HG03280 (cell line): ENCODE measurements at regions not wholly inside any gene's neighbourhood (a gene's known extent, or its start where the extent isn't known, plus 50 kb on each side); places are given as distances from the start of the nearest gene placed in this dataset.
"Not testable (repeated sequence)": the region's sequence is repeated elsewhere in the genome, so short reads cannot be mapped to it uniquely, and the experiment has no call there.

Source experiments
- ATAC-seq: cut with Tn5 transposase; IDR thresholded peaks from one replicate; pipeline ENCODE4 v1.9.1; 2021; ENCODE audit warnings: mild to moderate bottlenecking, moderate library complexity; ENCODE audit not compliant: unreplicated experiment

DNA sequence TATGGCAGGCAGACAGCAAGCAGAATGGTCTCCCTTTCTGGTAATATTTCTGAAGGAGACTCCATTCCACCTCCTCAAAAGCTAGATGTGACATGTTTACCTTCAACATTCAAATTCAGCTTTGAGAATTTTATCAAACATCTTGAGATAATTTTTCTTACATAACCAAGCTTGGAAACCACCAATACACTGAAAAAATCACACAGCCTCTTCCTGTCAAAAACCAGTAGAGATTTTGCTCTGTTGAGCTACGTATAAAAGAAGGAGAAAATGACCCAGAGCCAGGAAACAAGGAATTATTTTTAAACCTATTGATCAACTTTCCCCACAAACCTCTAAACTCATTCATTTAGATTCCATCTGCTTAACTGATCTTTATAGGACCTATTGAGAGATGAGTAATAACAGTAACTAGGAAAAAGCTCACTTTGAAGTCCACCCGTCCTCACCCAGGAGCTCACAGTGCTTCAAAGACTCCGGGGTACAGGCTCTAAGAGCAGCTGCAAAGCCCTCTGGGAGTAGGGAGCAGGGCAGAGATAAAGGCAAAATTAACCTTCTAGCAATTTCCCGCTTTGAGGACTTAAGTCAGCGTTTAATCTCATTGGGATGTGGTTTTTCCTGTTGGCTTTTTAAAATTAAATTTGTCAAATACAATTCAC, 318.2 kb upstream of the RASGEF1B start:
- ATAC-seq: no peak

DNA sequence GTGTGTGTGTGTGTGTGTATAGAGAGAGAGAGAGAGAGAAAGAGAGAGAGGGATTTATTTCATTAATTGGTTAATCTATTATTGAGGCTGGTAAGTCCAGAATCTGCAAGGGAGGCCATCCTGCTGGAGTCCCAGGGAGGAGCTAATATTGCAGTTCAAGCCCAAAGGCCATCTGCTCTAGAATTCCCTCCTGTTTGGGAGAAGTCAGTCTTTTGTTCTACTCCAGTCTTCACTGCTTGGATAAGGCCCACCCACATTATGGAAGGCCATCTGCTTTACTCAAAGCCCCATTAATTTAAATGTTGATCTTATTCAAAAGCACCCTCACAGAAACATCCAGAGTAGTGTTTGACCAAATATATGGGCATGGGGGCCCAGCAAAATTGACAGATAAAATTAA, 317.5 kb upstream of the RASGEF1B start:
- ATAC-seq: no peak

DNA sequence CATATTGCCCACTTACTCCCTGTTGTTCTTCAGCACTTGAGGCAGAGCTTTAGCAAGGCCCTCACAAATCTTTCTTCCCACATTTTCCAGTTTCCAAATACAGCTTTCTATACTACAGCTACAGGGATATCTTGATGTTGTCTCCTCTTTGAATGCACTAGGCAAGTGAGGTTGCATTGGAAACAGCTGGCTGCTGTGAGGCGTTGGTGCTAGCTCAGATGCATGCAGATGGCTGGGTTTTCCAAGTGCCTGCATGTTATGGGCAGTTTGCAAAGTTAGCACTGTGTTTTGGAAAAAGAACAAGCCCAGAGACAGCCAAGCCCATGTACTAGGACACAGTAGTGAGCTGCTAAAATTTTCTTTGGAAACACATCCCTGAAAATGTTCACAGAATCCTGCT, 315.1 kb upstream of the RASGEF1B start:
- no peak for ATAC-seq

DNA sequence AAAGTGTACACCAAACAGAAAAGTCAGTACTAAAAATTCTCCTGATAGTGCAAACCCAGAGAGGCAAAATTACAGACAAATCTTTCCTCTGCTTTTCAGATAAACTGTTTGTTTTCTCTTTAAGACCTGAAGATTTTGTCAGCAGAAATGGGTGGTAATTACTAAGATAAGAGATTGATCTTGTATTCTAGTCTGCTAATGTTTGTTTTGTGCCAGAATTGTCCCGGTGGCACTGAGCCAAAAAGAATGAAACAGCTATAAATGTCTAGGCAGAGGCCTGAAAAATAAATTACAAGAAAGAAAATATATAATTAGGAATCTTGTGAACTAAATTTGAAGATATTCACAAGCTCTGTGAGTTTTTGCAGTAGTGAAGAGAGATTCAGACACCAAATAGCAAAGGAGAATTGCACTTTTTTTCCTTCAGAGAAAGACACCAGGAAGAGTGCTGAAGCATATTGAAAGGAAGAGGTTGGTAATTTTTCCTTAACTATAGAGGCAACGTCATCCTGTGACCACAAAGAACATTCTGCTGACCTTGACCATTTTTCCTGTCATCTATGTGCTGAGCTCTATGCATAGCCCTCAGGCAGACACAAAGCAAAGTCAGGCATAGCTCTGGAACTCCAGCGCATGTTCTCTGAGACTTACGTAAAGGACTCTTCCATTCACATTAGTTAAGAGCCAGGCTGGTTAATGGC, 314.5 kb upstream of the RASGEF1B start:
- no peak for ATAC-seq

DNA sequence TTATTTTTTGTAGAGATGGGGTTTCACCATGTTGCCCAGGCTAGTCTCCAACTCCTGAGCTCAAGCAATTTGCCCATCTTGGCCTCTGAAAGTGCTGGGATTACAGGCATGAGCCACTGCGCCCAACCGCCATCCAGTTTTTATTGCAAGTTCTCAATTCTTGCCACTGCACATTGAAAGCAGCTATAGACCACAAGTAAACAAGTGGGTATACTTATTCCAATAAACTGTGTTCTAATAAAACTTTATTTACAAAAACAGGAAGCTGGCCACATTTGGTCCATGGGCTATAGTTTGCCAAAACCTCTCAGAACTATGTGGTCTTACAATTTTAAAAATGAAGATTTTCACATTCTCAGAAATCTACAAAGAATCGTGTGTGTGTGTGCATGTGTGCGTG, 313.6 kb upstream of the RASGEF1B start:
- no peak for ATAC-seq

DNA sequence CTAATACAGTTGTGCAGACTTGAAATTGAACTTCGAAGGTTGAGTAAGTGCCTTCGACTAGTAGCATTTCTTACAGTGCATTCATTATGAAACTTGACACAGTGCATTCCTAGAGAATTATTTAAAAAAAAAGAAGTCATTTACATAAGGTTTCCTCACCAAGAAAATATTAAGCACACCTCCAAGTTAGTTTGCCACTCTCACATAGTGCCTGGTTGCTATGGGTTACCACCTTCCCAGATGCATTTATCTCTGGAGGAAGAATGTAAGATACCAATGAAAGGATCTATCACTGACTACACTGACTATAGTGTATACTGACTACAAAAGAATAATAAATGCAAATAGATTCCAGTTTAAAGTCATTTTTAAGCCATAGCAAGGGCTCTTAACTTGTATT, 311.9 kb upstream of the RASGEF1B start:
- no peak for ATAC-seq

DNA sequence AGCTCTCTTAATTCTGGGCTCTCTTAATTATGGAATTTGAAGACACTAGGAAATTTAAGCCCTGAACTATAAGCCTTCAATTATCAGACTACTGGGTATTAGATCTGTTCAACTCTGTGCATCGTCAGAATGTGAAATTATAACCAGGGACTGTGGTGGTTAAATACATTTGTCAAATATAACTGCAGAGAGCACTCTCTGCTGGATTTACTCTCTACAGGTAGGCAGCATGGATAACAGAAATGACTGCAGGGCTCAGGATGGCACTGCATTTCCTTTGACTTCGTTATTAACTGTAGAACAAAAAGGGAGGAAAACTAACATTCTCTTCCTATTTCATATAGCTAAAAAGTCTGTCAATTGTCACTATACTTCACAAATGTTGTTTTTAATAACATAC, 310.1 kb upstream of the RASGEF1B start:
- no peak for ATAC-seq

DNA sequence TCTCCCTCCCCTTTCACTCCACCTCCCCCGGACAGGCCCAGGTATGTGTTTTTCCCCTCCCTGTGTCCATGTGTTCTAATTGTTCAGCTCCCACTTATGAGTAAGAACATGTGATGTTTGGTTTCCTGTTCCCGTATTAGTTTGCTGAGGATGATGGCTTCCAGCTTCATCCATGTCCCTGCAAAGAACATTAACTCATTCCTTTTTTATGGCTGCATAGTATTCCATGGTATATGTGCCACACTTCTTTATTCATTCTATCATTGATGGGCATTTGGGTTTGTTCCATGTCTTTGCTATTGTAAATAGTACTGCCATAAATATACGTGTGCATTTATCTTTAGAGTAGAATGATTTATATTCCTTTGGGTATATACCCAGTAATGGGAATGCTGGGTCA, 306.0 kb upstream of the RASGEF1B start:
- not testable (repeated sequence) for ATAC-seq

DNA sequence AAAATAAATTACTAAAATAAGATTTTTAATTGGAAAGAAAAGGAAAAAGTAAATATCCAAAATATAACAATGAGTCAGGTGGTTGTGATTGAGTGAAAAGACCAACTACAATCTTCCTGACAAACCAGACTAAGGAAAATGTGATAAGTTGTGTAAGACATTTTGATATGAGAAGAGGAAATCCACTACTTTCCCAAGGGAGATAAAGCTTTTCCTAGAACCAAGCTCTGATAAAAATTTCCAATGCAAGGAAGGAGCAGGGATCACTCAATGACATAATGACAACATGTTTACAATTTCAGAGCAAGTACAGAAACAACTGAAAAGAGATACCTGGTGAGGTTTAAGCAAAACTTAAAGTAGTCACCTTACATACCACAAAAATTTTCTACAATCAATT, 305.1 kb upstream of the RASGEF1B start:
- no peak for ATAC-seq

DNA sequence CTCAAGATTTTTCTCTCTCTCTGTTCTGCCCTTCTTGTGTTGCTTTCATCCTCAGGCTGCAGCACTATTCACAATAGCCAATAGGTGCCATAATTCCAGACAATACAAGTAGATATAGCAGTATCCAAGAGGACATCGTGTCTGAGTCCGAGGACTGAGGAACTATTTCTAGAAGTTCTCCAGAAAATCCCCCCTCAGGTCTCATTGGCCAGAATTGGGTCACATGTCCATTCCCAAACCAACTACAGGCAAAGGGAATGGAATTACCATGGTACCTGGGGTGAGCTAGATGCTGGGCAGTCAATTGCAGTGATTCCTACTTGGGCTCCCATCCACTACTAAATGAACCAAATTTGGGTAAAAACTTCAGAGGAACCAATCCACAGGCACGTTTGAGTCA, 301.9 kb upstream of the RASGEF1B start:
- no peak for ATAC-seq

DNA sequence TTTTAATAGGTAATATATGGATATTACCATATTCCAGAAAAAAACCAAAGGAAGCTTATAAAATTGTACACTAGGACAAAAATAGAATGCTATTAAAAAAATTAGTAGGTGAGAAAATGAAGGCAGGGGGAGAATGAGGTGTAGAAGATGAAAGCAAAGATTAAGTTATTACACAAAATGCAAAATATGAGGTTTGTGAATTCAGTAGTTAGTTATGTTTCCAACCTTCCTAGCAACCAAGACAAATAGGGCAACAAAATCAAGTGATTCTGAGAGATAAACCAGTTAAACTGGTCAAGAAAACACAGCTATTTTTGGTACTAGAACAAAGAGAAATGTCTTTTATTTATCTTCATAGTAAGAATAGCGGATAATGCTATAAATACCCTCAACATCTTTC, 300.0 kb upstream of the RASGEF1B start:
- ATAC-seq: no peak

DNA sequence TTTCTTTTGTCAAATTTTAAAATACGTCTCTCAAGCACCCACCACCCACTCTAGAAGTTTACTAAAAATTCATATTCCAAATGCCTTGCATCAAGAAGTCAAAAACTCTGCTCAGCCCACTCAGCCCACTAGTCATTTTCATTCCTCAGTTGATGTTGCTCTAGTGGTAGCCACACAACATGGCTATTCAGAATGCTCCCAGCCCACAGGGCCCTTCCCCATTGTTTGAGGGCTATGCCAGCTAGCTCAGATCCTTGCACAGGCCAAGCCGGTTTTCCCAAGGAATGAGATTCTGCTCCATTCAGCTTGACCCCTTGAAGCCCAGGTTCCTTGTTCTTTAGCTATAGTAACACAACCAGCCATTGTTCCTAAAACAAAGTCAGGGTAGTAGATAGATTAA, 297.5 kb upstream of the RASGEF1B start:
- ATAC-seq: no peak

DNA sequence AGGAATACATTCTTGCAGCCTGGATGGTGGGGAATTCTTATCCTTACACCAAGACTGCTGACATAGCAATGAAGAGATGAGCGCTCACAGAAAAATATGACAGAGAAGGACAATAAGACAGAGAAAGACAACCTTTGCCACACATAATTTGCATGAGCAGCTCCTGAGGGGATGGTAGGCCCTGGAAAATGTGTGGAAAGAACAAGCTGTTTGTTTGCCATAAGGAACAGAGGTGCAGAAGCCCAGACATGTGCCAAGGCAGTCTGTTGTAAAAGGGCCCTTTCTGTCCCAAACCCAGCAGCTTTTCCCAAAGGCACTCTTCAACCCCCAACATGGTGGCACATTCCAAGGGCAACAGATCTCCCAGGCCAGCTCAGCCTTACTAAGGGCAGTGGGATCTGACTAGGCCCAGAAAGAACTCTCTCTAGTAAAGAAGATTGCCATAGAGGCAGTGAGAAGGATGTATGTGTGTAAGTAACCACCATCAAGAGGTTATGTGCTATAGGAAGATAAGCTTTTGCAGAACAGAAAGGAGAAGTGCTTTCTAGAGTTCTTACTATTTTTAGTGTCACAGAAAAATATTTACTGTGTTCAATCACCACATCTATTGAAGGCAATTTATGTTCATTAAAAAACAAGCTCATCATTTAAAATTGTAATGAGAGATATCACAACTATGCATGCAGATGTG, 287.0 kb upstream of the RASGEF1B start:
- no peak for ATAC-seq

DNA sequence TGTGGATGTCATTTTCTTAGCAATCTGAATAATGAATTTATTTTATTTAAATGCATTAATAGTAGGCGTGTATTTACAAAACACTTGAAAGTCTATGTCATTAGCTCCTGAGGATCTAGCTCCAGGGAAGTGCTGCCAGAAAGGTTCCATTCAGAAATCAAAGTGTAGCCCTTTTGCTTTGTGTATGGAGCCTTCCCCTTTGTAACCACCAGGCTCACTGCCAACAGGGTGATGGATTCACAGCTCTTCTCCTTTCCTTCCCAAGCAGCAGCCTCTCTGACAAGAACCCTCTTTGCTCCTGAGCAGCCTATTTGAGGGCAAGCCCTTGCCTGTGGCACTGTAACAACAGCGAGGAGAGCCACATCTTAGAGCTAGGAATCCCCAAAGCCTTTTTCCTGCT, 286.0 kb upstream of the RASGEF1B start:
- no peak for ATAC-seq

DNA sequence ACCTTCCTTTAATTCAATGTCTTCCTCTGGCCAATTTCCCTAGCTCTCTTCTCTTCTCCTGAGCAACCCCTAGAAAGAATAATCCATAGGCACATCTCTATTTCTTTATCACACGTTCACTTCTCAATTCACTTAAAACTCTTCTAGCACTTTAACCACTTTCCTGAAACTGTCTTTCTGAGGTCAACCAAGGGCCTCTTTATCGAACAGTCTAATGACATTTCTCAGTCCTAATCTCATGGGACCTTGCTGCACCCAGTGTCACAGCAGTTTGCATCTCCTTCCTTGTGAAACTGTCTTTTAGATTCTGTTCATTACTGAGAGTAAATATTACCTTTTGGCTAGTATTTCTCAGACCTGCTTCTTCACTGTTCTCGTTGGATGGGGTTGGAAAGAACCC, 285.3 kb upstream of the RASGEF1B start:
- peak; percentile 68 for ATAC-seq

DNA sequence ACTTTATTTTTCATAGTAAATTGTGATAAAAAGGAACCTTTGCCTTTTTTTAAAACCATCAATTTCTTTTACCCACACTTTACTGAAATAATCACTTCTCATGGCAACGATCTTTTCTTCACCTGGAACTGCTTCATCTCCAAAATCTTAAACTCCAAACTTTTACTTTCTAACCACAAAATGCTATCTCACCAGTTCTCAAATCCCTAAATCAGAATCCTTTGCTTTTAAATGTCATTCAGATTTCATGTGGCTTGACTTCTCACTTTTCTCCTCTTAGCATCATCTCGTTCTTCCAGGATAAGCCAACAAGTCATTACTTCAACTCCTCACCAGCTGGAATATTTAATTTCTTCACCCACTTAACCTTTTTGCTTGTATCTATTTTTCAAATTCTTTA, 284.3 kb upstream of the RASGEF1B start:
- no peak for ATAC-seq

DNA sequence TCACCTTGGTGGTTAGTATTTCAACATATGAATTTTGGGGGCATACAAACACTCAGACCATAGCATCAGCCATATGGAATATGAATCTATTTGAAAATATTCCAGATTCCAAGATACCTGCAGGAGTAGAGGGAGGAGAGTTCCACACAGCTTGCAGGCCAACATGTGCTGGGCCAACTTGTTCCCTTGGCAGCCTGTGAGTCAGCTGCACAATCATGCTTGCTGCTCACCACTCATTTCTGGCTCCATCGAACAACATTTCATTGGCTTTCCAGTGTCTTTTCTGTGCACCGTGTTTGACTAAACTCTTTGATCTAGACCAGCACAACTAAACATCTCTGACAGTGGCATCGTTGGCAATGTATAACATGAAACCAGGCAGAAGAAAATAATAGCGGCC, 282.5 kb upstream of the RASGEF1B start:
- no peak for ATAC-seq

DNA sequence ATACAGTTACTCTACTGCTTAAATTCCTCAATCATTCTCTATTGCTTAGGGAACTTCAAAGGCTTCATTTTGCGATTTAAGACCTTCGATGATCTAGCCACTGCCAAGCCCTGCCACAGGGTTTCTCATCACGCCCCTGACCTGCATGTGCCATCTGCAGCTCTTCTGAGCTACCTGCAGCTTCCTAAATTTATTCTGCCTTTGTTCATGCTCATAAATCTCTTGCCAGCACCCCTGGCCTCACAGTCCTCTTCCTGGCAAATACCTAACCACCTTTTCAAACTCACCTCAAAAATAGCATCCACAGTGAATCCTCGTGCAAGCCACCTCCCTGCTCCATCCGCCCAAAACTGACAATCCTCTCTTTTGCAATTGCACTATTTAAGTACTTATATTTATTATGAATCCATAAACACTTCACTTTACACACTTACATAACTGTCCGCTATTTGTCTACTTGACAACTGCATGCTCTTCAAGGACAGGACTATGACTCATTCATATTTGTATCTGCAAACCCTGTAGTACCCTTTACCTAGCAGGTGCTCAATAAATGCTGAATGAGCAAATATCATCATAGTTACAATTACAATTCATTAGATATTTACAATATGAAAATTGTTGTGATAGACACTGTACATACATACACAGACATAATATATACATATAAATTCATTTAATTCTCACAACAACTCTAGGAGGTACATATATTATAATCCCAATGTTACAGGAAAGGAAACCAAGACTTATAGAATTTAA, 280.0 kb upstream of the RASGEF1B start:
- no peak for ATAC-seq

DNA sequence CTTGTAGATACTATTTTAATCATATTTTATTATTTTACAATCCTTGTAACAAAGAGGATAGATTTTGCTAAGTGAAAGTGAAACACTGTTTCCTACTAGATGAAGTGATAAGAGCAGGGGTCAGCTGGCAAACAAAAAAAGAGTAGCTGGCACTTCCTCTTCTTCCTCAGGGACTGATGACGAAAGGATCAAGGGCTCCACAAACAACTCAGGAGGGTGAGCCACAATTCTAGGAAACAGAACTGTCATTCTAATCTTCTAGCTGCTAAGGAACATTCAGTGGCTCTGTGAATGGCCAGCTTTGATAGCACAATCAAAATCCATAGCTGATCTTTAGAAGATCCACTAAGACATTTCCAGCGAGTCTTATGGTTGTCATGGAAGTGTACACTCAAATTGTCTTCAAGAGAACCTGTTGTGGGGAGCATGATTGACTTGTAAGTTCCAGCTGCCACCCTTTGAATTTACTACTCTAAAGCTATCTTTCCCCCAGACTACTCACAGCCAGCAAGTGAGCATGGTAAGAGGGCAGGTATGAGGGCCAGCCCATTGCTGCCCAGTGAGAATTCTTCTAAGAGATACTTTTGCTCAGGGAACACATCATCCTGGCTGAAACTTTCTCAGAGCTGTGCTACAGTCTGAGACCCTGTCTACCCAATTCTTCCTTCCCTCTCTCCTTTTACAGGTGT, 275.7 kb upstream of the RASGEF1B start:
- ATAC-seq: no peak

DNA sequence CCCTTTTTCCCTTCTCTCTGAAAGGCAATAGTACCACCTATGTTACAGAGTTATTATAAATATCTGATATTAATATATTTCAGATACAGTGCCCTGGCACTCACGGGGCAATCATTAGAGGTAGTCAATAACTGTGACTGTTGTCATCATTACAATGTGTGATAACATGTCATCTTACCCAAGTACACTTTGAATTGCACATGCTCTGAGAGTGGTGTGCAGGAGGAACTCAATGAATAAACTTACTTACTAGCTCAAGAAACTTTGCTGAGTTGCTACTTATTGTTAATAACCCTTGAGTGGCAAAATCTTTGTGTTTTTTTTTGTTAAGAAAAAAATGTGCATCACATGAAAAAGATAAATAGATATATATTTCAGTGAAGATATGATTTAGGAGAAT, 275.1 kb upstream of the RASGEF1B start:
- no peak for ATAC-seq

DNA sequence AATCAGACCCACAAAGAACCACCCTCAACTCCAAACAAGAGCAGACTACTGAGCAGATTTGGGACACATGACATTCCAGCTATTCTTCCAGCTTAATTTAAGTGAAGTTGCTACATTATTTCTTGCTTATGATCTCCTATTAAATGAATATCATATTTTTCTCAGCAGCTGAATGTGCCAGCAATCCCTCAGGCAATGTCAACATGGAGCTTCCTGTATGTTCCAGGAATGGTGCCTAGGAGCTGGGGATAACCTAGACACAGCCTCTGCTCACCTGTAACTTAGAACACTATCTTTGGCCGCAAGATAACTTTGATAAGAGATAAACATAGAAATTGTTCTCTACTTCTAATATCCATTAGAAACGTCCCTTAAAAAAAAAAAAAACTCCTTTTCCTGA, 274.4 kb upstream of the RASGEF1B start:
- ATAC-seq: no peak
